HG03108 (cell line): ENCODE measurements at regions not wholly inside any gene's neighbourhood (a gene's known extent, or its start where the extent isn't known, plus 50 kb on each side); places are given as distances from the start of the nearest gene placed in this dataset.

Source experiments
- ATAC-seq: cut with Tn5 transposase; IDR thresholded peaks from one replicate; pipeline ENCODE4 v1.9.1; 2021; ENCODE audit warnings: moderate library complexity; ENCODE audit not compliant: unreplicated experiment

- ATAC-seq = no peak
Observed at GRCh38 chr18:57918601-57919000, 115.5 kb upstream of the ATP8B1 start.

DNA sequence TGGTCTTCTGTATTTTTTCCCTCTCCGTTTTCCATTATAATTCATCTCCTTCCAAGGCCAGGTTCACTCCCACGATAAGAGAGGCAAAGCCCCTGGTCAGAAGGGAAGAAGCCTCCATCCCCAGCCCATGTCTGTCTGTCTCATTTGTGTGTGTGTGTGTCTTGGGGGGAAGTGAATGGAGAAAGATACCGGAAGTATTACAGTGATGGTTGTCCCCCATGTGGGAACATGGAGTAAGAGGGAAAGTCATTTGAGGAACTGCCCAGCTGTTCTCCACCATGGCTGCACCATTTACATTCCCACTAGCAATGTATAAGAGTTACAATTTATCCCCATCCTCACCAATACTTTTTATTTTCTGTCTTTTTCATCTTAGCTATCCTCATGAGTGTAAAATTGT, 113.6 kb upstream of the ATP8B1 start:
- no peak for ATAC-seq

- no peak for ATAC-seq
Observed at GRCh38 chr18:57915865-57916582, 112.9 kb upstream of the ATP8B1 start.

DNA sequence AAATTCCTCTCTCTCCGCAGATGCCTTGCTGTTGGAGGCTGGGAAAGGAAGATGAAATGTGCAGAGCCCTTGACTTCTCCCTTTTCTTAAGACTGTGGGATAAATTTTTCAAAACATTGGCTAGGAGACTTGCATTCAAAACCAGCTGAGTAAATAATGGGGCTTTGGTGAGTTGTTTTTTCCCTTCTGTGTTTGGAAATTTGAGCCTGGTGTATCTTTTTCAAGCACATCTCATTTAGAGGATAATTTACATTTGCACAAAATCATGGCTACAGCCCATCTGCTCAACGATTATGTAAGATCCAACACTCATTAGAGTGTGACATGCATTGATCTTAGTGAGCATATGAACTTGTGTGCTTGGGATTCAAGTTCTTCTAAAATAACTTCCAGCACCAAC, 112.1 kb upstream of the ATP8B1 start:
- no peak for ATAC-seq

DNA sequence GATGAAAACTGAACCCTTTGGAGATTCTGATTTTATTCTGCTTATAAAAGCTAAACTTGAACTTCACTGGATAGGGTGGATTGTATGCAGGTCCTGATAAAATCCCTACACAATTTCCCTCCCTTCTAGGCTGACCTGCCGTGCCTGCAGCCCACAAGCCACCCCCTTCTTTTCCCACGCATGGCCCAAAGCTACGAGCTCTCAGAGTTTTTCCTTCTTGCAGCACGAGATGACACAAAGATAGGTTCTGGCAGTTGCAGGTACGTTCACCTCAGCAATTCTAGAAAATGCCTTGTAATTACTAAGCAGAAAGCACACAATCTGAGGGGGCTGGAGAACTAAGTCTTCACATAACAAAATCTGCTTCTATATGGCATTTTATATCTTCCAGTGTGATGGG, 110.6 kb upstream of the ATP8B1 start:
- ATAC-seq = no peak

- ATAC-seq = no peak
Observed at GRCh38 chr18:57910817-57911216, 107.7 kb upstream of the ATP8B1 start.

GRCh38 chr18:57910134-57910533, 107.0 kb upstream of the ATP8B1 start:
- no peak for ATAC-seq

DNA sequence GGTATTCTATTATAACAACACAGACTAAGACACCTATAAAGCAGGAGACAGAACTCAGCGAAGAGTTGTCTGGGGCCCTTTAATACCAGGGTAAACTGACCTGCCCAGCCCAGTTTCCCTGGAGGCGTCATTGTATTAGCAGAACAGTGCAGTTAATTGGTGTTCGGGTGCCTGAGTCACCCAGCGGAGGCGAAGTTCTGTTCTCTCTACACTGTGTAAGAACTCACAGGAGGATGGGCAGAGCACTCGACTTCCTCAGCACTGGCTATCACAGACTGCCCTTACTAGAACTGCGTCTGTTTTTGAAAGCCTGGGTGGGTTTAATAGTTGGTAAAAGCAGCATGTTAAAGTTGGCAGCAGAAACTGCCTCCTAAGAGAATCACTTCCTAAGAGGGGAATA, 106.5 kb upstream of the ATP8B1 start:
- no peak for ATAC-seq

GRCh38 chr18:57908092-57908491, 105.0 kb upstream of the ATP8B1 start:
- no peak for ATAC-seq

- no peak for ATAC-seq
Observed at GRCh38 chr18:57907550-57907949, 104.4 kb upstream of the ATP8B1 start.

- ATAC-seq = no peak
Observed at GRCh38 chr18:57906852-57907251, 103.7 kb upstream of the ATP8B1 start.

- ATAC-seq = no peak
Observed at GRCh38 chr18:57904535-57904934, 101.4 kb upstream of the ATP8B1 start.

DNA sequence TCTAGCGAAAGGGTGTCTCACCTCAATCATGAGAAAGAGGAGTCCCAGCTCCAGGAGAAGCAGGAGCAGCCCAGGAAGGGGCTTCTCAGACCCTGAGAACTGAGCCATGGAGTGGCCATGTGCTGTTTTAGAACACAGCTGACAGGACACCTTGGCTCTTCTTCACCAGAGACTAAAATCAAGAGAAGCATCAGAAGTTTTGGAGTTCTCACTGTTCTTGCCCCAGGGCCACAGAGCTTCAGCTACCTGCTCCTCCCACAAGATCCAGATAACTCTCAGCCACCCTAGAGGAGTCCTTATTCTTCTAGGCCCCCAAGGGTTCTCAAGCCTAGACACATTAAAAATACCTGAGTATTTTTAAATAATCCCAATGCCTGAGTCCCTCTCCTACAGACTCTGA, 99.6 kb upstream of the ATP8B1 start:
- no peak for ATAC-seq

- ATAC-seq = no peak
Observed at GRCh38 chr18:57901825-57902589, 98.9 kb upstream of the ATP8B1 start.

DNA sequence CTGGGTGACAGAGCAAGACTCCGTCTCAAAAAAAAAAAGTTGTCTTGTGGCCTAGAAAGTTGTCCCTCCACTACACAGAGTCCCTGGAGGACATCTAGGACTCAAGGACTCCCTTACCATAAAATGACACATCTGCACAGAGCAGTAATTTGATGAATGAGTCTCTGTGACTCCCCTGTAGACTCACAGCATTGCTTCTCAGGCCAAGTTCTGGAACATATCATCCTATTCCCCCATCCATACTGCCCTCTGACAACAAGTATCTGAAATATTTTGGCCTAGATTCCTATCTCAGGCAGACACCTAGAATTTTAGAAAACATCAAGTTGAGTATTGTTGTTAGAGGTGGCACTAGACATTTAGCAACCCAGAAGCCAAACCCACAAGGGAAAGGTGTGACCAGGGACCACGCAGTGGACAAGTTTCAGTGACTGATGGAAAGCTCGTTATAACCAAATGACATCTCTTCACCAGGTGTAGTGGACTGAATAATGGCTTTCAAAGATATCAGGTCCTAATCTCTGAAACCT, 97.9 kb upstream of the ATP8B1 start:
- ATAC-seq = no peak

DNA sequence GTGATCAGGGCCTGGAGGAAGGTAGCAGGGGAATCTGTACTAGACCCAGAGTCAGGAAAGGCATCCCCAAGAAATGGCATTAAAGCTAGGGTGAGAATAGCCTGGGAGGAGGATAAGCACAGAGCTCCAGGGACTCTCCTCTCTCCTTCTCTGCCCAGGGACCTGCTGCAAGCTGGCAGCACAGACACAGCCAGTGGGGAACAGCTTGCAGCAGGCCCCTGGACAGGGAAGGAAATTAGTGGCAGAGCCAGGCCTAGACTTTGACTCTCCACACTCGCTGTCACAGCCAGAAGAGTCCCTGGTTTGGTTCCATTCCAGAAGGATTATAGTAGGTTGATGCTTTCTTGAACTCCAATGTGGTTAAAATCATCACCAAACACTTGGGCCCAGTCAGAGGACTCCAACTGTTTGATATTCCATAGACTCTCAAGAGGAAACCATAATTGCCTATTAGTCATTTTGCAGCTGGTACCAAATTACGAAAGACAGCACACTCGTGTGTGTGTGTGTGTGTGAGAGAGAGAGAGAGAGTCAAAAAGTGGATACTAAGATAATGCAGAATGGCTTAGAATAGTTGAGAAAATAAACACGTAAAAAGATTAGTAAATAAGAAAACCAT, 95.5 kb upstream of the ATP8B1 start:
- no peak for ATAC-seq

DNA sequence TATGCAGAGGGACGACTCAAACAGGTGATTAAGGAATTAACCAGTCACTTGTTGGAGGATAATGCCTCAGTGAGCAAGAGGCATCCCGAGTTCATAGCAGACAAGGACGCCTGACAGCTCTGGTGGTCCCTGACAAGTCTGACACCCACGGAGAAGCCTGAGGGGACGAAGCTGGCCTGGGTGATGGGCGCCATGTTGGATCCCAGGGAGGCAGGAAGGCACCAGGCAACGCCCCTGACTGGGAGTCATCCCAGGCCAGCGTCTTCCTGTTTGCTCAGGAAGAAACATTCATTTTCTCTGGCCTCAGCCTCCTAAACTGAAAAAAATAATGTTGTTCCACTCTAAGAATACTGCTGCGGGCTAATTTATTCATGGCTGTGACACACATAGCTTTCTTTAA, 92.1 kb upstream of the ATP8B1 start:
- ATAC-seq = no peak

GRCh38 chr18:57891707-57892391, 88.7 kb upstream of the ATP8B1 start:
- ATAC-seq = no peak

DNA sequence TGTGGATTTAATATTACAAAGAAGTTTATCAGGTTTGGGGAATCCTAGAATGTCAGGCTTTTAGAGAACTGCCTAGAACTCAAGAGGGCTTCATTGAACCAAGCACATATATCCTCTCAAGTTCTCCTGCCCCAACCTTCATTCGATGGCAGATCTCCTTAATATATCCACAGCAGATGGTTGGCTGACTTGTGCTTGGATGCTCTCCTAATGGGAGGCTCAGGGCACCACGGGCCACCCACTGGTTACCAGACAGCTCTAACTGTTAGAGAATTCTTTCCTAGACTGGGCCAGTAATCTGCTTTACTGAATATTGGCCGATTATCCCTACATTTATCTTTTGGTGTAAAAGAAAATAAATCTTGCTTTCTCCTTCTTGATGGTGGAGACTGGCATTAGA, 87.2 kb upstream of the ATP8B1 start:
- no peak for ATAC-seq

GRCh38 chr18:57889841-57890240, 86.7 kb upstream of the ATP8B1 start:
- ATAC-seq = no peak
